A673 (cell line): ENCODE measurements at regions not wholly inside any gene's neighbourhood (a gene's known extent, or its start where the extent isn't known, plus 50 kb on each side); places are given as distances from the start of the nearest gene placed in this dataset.

Source experiments
- BruUV-seq: library from RNA; stranded (reverse); fragments of 400-500 nt; replicated peaks from 2 replicates; lab custom pipeline; 2021; lab: Mats Ljungman, UMichigan
- CTCF ChIA-PET: fragments of 300-600 bp; sonication (Branson Sonifier 250); formaldehyde crosslinking; loops from one replicate; lab custom pipeline; 2022; ENCODE audit warnings: antibody characterized with exemption; lab: Charles Lee
- POLR2A ChIA-PET: fragments of 300-600 bp; sonication (Branson Sonifier 250); formaldehyde crosslinking; loops from one replicate; lab custom pipeline; 2022; ENCODE audit warnings: antibody characterized with exemption; ENCODE audit not compliant: low non-redundant PET; lab: Charles Lee
- DNase-seq: peaks from one replicate; pipeline ENCODE4 v3.0.0-alpha.2; 2015; ENCODE audit warnings: low spot score
- H3K27ac ChIP-seq: fragments of 200-600 bp; sonication (generic); 2 replicates; pipeline ENCODE4 v1.5.1; 2016; ENCODE audit warnings: mixed run types, low read depth, mild to moderate bottlenecking, mixed read lengths, antibody characterized with exemption, low read length; ENCODE audit not compliant: poor library complexity, severe bottlenecking
- H3K27me3 ChIP-seq: fragments of 200-600 bp; sonication (generic); replicated peaks from 2 replicates; pipeline ENCODE4 v1.6.1; 2017; ENCODE audit warnings: mixed run types, low read depth, mild to moderate bottlenecking, mixed read lengths, antibody characterized with exemption, low read length; ENCODE audit not compliant: insufficient read depth, poor library complexity
- H3K36me3 ChIP-seq: fragments of 200-600 bp; sonication (generic); 2 replicates; pipeline ENCODE4 v1.6.1; 2016; ENCODE audit warnings: mixed run types, mild to moderate bottlenecking, mixed read lengths, antibody characterized with exemption, low read length; ENCODE audit not compliant: insufficient read depth, poor library complexity, severe bottlenecking
- H3K4me1 ChIP-seq: fragments of 200-600 bp; sonication (generic); 2 replicates; pipeline ENCODE4 v1.6.1; 2017; ENCODE audit warnings: mixed run types, mild to moderate bottlenecking, mixed read lengths, antibody characterized with exemption, low read length; ENCODE audit not compliant: insufficient read depth, poor library complexity, severe bottlenecking
- H3K4me3 ChIP-seq: fragments of 200-600 bp; sonication (generic); 2 replicates; pipeline ENCODE4 v1.5.1; 2016; ENCODE audit warnings: low read depth, mixed run types, mild to moderate bottlenecking, mixed read lengths, low read length; ENCODE audit not compliant: poor library complexity, severe bottlenecking
- H3K9me3 ChIP-seq: fragments of 200-600 bp; sonication (generic); 2 replicates; pipeline ENCODE4 v1.6.1; 2016; ENCODE audit warnings: mixed run types, low read depth, mild to moderate bottlenecking, mixed read lengths, antibody characterized with exemption, low read length; ENCODE audit not compliant: poor library complexity, severe bottlenecking
- CTCF ChIP-seq: fragments of 300-800, 200-600 bp; sonication (generic); conservative IDR thresholded peaks from 2 replicates; pipeline ENCODE4 v1.5.1; 2017; ENCODE audit warnings: low read depth, mild to moderate bottlenecking, antibody characterized with exemption, low read length, moderate library complexity, mixed read lengths
- EZH2 ChIP-seq: fragments of 200-600 bp; sonication (generic); IDR thresholded peaks from 2 replicates; pipeline ENCODE4 v1.6.1; 2017; ENCODE audit warnings: borderline replicate concordance, low read depth, mild to moderate bottlenecking, mixed read lengths, antibody characterized with exemption, low read length; ENCODE audit not compliant: poor library complexity, severe bottlenecking
- intact Hi-C: fragments of 100-400 bp; cut with micrococcal nuclease; formaldehyde crosslinking; loops from one replicate; pipeline ENCODE4 v1.10.0; 2022; ENCODE audit not compliant: unreplicated experiment

GRCh38 chr12:29883525-29883924 is 99.8 kb upstream of the TMTC1 start:
- CTCF ChIA-PET = no interaction called here

GRCh38 chr12:29882846-29883245 is 99.1 kb upstream of the TMTC1 start:
- intact Hi-C loops = no loop called here
- H3K9me3 ChIP-seq = no peaks in the 10 kb centered on the region
- DNase-seq = peak; percentile 62
- CTCF ChIA-PET = no interaction called here
- H3K4me1 ChIP-seq = no peaks in the 10 kb centered on the region
- H3K27ac ChIP-seq = no peak overlapping the region
- BruUV-seq = no TSS peak
- TF ChIP-seq EZH2 = no peak
- no peak for TF ChIP-seq CTCF
- H3K4me3 ChIP-seq = no peak overlapping the region
- H3K36me3 ChIP-seq = no peaks in the 10 kb centered on the region
- POLR2A ChIA-PET = no interaction called here
- H3K27me3 ChIP-seq = peaks cover 68% of the 10 kb centered on the region

More at GRCh38 chr12:29883525-29883924, 99.8 kb upstream of the TMTC1 start:
- BruUV-seq = no TSS peak
- TF ChIP-seq CTCF (no peak), EZH2 (no peak)
- Histone ChIP-seq H3K9me3 (no peaks in the 10 kb centered on the region), H3K4me1 (no peaks in the 10 kb centered on the region), H3K36me3 (no peaks in the 10 kb centered on the region), H3K4me3 (no peak overlapping the region), H3K27ac (no peak overlapping the region), H3K27me3 (peaks cover 61% of the 10 kb centered on the region)
- no peak for DNase-seq
- intact Hi-C loops = no loop called here
- POLR2A ChIA-PET = no interaction called here

DNA sequence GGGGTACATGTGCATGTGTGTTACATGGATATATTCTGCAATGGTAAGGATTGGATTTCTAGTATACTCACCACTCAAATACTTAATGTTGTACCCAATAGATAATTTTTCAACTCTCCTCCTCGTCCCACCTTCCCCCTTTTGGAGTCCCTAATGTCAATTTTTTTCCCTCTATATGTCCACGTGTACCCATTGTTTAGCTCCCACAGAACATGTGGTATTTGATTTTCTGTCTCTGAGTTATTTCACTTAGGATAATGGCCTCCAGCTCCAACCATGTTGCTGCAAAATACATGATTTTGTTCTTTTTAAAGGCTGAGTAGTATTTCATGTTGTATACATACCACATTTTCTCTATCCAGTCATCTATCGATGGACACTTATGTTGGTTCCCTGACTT is 97.2 kb upstream of the TMTC1 start:
- Histone ChIP-seq H3K27me3 (peaks cover 57% of the 10 kb centered on the region), H3K4me1 (no peaks in the 10 kb centered on the region), H3K4me3 (no peak overlapping the region), H3K27ac (no peak overlapping the region), H3K9me3 (peaks cover 12% of the 10 kb centered on the region), H3K36me3 (no peaks in the 10 kb centered on the region)
- DNase-seq = no peak
- CTCF ChIA-PET = no interaction called here
- intact Hi-C loops = no loop called here
- TF ChIP-seq CTCF = no peak
- TF ChIP-seq EZH2 = no peak
- POLR2A ChIA-PET = no interaction called here
- BruUV-seq = no TSS peak
